Vagina (tissue), 2 donors: ENCODE measurements at regions not wholly inside any gene's neighbourhood (a gene's known extent, or its start where the extent isn't known, plus 50 kb on each side); places are given as distances from the start of the nearest gene placed in this dataset.

Source experiments
- DNase-seq, 2 donors: peaks; one replicate each; pipeline ENCODE4 v3.0.0-alpha.2; 2017; ENCODE audit errors: extremely low spot score in 2 of 2
- H3K27ac ChIP-seq: fragments of 200-600 bp; sonication (generic); one replicate; pipeline ENCODE4 v1.5.1; 2019
- H3K27me3 ChIP-seq: fragments of 200-600 bp; sonication (generic); one replicate; pipeline ENCODE4 v1.5.1; 2019
- H3K36me3 ChIP-seq, 2 donors: fragments of 200-600 bp; sonication (generic); one replicate each; pipeline ENCODE4 v1.5.1; 2017 to 2019
- H3K4me1 ChIP-seq: fragments of 200-600 bp; sonication (generic); one replicate; pipeline ENCODE4 v1.5.1; 2019
- H3K4me3 ChIP-seq, 2 donors: fragments of 200-600 bp; sonication (generic); 1 replicate in 1 of 2; 2 replicates in 1 of 2; pipeline ENCODE4 v1.5.1; 2016 to 2019
- H3K9me3 ChIP-seq: fragments of 200-600 bp; sonication (generic); one replicate; pipeline ENCODE4 v1.5.1; 2019
- CTCF ChIP-seq, 3 experiments: fragments of 450-650 bp in 2 of 3; fragments of 200-600 bp in 1 of 3; sonication (generic) in 1 of 3; IDR thresholded peaks; one replicate each; pipeline ENCODE4 v1.5.1; 2017 to 2019; ENCODE audit warnings: antibody characterized with exemption in 3 of 3, mild to moderate bottlenecking in 2 of 3, moderate library complexity in 2 of 3
- POLR2A ChIP-seq, 2 donors: fragments of 450-650 bp; IDR thresholded peaks; one replicate each; pipeline ENCODE4 v1.6.1; 2017; ENCODE audit warnings: antibody characterized with exemption in 2 of 2, mild to moderate bottlenecking in 2 of 2, moderate library complexity in 2 of 2
- POLR2AphosphoS5 ChIP-seq, 2 donors: sonication (generic); formaldehyde crosslinking; IDR thresholded peaks; one replicate each; pipeline ENCODE4 v1.9.0; 2017; ENCODE audit warnings: antibody characterized with exemption in 2 of 2, mild to moderate bottlenecking in 2 of 2, low read depth in 1 of 2; ENCODE audit not compliant: insufficient read depth in 1 of 2
- intact Hi-C: fragments of 100-400 bp; cut with DNase I; formaldehyde crosslinking; loops from one replicate; pipeline ENCODE4 v1.15.1; 2023

DNA sequence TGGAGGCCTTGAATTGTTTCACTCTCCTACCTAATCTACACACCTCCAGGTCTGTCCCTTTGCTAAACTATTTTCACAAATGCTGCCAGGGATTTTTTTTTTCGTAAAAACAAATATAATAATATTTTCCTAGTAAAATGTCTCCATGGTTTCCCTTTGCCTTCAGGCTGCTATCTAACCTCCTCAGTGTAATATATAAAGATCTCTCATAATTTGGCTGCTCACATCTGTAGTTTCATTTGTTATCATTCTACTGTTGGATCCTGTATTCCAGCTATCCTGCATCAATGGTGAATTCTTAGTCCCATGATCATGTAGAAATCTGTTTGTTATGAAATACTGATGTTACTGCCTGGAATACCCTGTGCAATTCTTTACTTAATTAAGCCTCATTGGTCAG lies 211.9 kb upstream of the CHRM2 start:
- no peak for DNase-seq
- TF ChIP-seq POLR2AphosphoS5 (IDR thresholded peaks at IDR 0.05; ENCODE audit: insufficient read depth in 1 of 2, low read depth in 1 of 2) = no peak
- TF ChIP-seq POLR2A (IDR thresholded peaks at IDR 0.05) = no peak
- no peak for TF ChIP-seq CTCF (IDR thresholded peaks at IDR 0.05)
- Histone ChIP-seq H3K4me3 (no peak overlapping the region), H3K9me3 (no peaks in the 10 kb centered on the region), H3K27me3 (no peaks in the 10 kb centered on the region), H3K27ac (no peak overlapping the region), H3K4me1 (no peaks in the 10 kb centered on the region), H3K36me3 (no peaks in the 10 kb centered on the region)
- intact Hi-C loops = no loop called here

GRCh38 chr7:136655414-136655813 lies 213.0 kb upstream of the CHRM2 start:
- H3K36me3 ChIP-seq = no peaks in the 10 kb centered on the region
- H3K27ac ChIP-seq = no peak overlapping the region
- H3K9me3 ChIP-seq = no peaks in the 10 kb centered on the region
- no peak overlapping the region for H3K4me3 ChIP-seq
- TF ChIP-seq POLR2AphosphoS5 (IDR thresholded peaks at IDR 0.05; ENCODE audit: insufficient read depth in 1 of 2, low read depth in 1 of 2) (no peak), POLR2A (IDR thresholded peaks at IDR 0.05) (no peak), CTCF (IDR thresholded peaks at IDR 0.05) (no peak)
- intact Hi-C loops = no loop called here
- no peaks in the 10 kb centered on the region for H3K27me3 ChIP-seq
- H3K4me1 ChIP-seq = no peaks in the 10 kb centered on the region
- no peak for DNase-seq

- intact Hi-C loops = no loop called here
- H3K36me3 ChIP-seq = no peaks in the 10 kb centered on the region
- no peak overlapping the region for H3K27ac ChIP-seq
- TF ChIP-seq CTCF (IDR thresholded peaks at IDR 0.05) (no peak), POLR2A (IDR thresholded peaks at IDR 0.05) (no peak), POLR2AphosphoS5 (IDR thresholded peaks at IDR 0.05; ENCODE audit: insufficient read depth in 1 of 2, low read depth in 1 of 2) (no peak)
- no peaks in the 10 kb centered on the region for H3K9me3 ChIP-seq
- no peak for DNase-seq
- H3K4me1 ChIP-seq = no peaks in the 10 kb centered on the region
- H3K27me3 ChIP-seq = no peaks in the 10 kb centered on the region
- no peak overlapping the region for H3K4me3 ChIP-seq
Measured at GRCh38 chr7:136654406-136654805, 214.0 kb upstream of the CHRM2 start.

DNA sequence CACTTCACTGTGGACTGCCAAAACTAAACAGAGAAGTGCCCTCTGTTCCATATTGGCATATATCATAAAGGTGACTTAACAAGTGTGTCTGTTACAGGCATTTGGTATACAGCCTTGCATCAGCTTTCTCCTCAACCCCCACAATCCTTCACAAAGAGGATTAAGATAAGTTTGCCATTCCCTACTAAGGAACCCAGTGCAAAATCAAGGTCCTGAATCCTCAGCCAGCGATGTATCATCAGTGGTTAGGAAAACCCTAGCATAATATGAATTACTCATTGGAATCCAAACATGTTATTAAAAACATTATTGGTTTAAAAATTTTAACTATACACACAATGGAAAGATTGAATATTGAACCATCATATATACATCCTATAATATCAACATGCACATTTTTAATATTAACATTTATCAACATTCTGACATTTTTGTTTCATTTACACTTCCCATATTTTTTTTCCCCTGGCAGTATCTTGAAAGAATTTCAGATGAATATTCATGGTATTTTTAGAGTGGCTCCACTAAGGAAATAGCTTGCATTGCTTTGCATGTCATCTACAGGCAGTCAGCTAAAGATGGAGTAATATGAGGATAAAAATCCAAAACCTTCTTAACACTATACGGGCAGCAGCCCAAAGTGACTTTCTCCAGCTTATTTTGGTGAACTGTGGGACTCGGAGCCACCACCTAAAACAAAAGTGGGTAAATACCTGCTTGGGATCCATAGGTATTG lies 215.6 kb upstream of the CHRM2 start:
- intact Hi-C loops = no loop called here
- H3K27ac ChIP-seq = no peak overlapping the region

More for the DNA sequence above, 215.6 kb upstream of the CHRM2 start:
- no peak for DNase-seq
- no peaks in the 10 kb centered on the region for H3K36me3 ChIP-seq
- no peaks in the 10 kb centered on the region for H3K27me3 ChIP-seq
- TF ChIP-seq CTCF (IDR thresholded peaks at IDR 0.05) = no peak
- TF ChIP-seq POLR2A (IDR thresholded peaks at IDR 0.05) = no peak
- TF ChIP-seq POLR2AphosphoS5 (IDR thresholded peaks at IDR 0.05; ENCODE audit: insufficient read depth in 1 of 2, low read depth in 1 of 2) = no peak
- no peak overlapping the region for H3K4me3 ChIP-seq
- no peaks in the 10 kb centered on the region for H3K9me3 ChIP-seq
- H3K4me1 ChIP-seq = no peaks in the 10 kb centered on the region
